ENCODE measurements at regions not wholly inside any gene's neighbourhood (a gene's known extent, or its start where the extent isn't known, plus 50 kb on each side); places are given as distances from the start of the nearest gene placed in this dataset.
A peak's percentile ranks its signal among the peaks of the same experiment; 100 is the strongest.

DNA sequence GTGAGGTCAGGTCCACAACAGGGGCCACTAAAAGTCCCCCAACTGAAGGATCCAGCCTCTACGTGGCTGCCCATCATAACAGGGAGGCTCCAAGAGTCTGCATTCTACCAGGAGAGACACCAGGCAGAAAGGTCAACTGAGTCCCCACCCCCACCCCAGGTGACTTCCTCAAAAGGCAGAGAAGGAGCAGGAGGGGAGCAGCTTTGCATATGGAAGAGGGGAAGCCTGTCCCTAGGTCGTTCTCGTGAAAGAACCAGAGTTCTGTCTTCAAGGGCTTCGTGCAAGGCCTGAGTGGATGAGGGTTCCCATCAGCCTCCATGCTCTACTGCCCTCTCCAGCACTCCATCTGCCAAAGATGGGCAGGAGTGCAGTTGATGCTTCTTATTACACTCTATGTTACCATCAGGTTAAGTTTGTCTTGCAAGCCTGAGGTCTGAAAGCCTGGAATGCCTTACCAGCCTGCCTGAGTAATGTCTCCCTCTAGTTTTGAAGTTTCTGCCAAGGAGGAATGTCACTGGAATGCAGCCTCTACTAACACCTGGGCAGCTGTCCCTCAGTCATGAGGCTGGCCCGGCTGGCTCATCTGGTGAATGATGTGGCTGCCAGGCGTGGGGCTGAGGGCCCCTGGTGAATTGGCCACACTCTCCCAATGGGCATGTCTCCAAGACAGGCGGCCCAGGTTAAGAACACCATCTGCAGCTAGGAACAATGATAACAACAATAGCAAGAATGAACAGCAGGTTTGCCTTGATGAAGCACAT lies 54.3 kb upstream of the SMNDC1 start:
- H3K4me3 ChIP-seq (ENCODE audit: control insufficient read depth, low read depth, low read length) = no peak overlapping the region
- TF ChIP-seq, protein P1, sequence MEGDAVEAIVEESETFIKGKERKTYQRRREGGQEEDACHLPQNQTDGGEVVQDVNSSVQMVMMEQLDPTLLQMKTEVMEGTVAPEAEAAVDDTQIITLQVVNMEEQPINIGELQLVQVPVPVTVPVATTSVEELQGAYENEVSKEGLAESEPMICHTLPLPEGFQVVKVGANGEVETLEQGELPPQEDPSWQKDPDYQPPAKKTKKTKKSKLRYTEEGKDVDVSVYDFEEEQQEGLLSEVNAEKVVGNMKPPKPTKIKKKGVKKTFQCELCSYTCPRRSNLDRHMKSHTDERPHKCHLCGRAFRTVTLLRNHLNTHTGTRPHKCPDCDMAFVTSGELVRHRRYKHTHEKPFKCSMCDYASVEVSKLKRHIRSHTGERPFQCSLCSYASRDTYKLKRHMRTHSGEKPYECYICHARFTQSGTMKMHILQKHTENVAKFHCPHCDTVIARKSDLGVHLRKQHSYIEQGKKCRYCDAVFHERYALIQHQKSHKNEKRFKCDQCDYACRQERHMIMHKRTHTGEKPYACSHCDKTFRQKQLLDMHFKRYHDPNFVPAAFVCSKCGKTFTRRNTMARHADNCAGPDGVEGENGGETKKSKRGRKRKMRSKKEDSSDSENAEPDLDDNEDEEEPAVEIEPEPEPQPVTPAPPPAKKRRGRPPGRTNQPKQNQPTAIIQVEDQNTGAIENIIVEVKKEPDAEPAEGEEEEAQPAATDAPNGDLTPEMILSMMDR (IDR thresholded peaks at IDR 0.05; ENCODE audit: control insufficient read depth, insufficient read depth, low read depth, low read length, missing control alignments) = peak; percentile 12
- DNase-seq (ENCODE audit: low read depth) = no peak

DNA sequence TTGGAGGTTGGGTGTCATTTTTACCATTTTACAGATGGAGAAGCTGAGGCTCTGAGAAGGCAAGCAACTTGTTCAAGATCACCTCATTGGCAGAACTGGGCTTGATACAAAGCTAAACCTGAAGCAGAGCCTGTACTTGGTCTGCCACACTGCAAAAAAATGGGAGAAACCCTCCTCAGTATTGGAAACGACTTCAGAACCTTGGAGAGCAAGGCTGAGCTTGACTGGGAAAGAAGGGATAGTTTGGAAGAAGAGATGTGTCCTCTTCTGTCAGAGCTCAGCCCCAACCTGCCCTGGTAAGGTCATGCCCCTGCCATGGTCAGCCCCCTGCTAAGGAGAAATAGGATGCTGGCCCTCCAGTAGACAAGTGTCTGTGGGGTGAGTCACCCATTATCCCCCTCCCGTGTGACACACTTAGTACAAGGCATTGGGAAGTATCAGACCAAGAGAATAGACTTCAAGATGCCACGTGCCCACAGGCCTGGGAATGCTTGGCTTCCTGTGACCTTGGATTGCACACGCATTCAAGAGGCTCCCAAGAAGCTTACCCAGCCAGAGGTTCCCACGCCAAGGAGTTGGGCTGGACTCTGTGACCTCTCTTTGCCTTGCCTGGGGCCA lies 56.2 kb upstream of the SMNDC1 start:
- no peak for DNase-seq (ENCODE audit: low read depth)
- H3K4me3 ChIP-seq (ENCODE audit: control insufficient read depth, low read depth, low read length) = no peak overlapping the region
- TF ChIP-seq, protein P1 (IDR thresholded peaks at IDR 0.05; ENCODE audit: control insufficient read depth, insufficient read depth, low read depth, low read length, missing control alignments) = no peak

DNA sequence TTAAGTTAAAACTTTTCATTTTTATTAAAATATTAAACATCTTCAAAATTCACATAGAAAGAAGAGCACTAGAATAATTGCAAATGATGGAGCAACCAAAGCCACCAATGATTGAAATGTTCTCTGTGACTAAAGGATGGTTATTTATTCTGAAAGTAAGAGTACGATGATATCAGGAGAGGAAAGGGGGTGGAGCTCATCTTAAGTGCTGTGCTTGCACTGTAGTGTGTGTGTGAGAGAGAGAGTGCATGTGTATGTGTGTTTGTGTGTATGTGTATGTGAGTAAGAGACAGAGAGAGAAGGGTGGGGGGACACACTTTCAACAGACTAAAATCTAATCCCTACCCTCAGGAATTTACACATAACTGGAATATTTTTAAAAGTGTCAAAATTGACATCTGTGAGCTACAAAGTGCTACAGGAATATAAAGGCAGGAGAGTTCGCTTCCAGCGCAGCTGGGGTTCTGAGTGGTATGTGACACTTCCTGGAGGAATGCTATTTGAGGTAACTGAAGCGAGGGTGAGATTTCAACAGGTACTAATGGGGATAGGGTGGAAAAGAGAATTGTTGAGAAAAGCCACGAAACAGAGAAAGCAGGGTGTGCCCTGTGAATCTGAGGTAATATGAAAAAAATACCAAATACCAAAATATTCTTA lies 57.2 kb upstream of the SMNDC1 start:
- DNase-seq (ENCODE audit: low read depth) = no peak
- no peak overlapping the region for H3K4me3 ChIP-seq (ENCODE audit: control insufficient read depth, low read depth, low read length)
- TF ChIP-seq, protein P1 (IDR thresholded peaks at IDR 0.05; ENCODE audit: control insufficient read depth, insufficient read depth, low read depth, low read length, missing control alignments) = no peak

DNA sequence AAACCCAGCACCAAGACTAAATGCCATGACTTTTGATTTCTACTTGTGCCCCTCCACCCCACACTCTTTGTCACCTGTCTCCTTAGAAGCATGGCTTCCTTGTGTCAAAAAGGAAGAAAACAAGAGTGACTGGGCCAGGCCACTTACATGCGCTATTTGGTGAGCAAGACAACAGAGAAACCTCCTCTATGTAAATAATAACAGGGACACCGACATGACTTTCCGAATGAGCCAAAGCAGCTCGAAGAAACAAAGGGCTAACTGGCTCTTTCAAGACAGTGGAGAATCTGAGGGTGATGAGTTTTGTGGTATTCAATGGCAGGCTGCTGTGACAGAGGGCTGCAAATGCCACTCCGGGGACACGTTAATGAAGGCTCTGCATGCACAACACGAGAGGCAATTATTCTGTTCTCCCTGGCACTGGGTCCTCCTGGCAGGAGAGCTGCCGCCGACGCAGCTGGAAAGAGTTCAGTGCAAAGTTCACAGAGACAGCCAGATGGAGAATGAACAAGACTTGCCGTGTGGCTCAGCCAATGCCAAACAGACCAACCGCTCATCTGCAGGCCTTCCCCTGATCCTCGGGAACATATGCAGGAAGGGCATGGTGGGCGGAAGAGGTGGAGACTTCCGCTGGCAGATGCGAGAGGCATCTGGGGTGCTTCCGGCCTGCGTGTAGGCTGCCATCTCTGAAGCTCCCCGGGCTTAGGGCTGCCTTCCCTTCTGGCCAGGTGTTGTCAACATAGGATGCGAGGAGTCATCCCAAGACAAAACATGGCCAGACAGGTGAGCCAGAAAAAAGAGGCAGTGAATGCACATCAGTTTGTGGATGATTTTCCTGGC lies 59.1 kb upstream of the SMNDC1 start:
- no peak for DNase-seq (ENCODE audit: low read depth)
- H3K4me3 ChIP-seq (ENCODE audit: control insufficient read depth, low read depth, low read length) = no peak overlapping the region
- TF ChIP-seq, protein P1 (IDR thresholded peaks at IDR 0.05; ENCODE audit: control insufficient read depth, insufficient read depth, low read depth, low read length, missing control alignments) = no peak

DNA sequence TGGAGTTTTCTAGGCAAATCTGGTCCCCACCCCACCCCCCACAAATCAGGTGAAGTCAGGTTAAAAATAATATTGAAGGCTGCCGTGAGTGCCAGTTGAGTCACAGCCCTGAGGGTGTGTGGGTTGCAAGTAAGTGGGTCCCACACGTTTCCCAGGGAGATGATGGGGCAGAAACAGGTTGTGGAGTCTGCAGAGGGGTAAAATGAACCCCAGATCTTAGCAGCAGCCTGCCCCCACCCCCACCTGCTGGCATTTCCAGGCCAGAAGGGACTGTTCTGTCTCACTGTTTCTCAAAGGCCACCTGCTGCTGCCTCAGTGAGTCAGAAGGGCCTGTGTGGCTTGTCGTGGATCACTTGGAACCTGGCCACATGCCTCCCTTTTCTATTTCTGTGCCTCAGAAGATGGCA lies 59.8 kb upstream of the SMNDC1 start:
- TF ChIP-seq, protein P1 (IDR thresholded peaks at IDR 0.05; ENCODE audit: control insufficient read depth, insufficient read depth, low read depth, low read length, missing control alignments) = no peak
- H3K4me3 ChIP-seq (ENCODE audit: control insufficient read depth, low read depth, low read length) = no peak overlapping the region
- no peak for DNase-seq (ENCODE audit: low read depth)
